Right kidney (tissue), 1 donor: ENCODE measurements at regions not wholly inside any gene's neighbourhood (a gene's known extent, or its start where the extent isn't known, plus 50 kb on each side); places are given as distances from the start of the nearest gene placed in this dataset.

Source experiments
- DNase-seq: peaks from one replicate; pipeline ENCODE4 v3.0.0-alpha.2; 2016

DNA sequence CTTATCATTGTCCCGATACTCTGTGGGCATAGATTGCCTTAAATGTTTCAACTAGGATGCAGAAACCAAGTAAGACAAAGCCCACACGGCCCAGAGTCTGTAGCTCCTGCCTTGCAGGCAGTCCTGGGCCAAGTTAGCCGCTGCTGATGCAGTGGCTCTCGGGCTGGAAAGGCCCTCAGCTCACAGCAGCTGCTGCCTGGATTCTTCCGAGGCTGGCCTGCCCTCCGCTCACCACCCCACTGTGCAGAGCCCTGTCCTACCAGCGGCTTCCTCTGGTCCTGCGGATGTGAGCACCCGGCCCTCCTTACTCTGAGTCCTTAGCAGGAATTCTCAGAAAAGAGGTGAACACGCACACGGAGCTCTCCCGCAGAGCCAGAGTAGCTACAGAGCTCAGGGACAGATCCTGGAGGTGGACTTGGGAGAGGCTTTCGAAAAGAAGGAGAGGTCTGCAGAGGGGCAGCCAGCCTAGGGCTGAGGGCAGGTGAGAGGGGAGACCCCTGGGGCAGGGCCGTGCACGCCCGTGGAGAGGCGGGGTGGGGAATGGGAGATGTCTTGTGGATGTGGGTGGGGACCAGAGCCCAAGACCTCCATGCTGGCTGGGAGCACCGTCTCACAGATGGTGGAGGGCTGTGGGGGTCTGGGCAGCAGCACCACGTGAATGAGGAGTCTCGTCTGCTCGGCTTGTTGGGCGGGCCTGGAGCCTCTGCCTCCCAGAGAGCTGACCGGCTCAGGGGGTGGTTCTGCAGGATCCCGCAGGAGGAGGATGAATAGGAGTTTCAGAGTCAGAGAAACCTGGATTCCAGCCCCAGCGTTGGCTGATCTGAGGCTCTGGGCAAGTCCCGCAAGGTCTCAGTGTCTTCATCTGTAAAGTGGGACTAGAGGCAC lies 117.4 kb upstream of the B3GAT1 start:
- DNase-seq: no peak

DNA sequence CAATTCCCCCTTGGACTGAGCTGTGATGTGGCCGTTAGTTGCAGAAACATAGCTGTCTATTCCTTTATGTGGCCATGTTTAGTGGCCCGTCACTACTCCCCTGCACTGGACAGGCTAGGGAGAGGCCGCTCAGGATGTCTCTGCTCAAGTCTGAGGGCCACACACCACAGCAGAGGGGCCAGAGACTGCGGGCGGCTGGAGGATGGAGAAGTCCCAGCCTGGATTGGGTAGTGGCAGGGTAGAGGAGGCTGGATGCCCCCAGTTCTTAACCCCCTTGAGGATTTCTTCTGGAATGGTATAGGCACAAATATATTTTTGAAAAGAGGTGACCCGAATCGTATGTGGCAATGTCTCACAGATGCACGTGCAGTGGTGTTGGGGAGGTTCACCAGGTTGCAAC lies 116.4 kb upstream of the B3GAT1 start:
- no peak for DNase-seq

DNA sequence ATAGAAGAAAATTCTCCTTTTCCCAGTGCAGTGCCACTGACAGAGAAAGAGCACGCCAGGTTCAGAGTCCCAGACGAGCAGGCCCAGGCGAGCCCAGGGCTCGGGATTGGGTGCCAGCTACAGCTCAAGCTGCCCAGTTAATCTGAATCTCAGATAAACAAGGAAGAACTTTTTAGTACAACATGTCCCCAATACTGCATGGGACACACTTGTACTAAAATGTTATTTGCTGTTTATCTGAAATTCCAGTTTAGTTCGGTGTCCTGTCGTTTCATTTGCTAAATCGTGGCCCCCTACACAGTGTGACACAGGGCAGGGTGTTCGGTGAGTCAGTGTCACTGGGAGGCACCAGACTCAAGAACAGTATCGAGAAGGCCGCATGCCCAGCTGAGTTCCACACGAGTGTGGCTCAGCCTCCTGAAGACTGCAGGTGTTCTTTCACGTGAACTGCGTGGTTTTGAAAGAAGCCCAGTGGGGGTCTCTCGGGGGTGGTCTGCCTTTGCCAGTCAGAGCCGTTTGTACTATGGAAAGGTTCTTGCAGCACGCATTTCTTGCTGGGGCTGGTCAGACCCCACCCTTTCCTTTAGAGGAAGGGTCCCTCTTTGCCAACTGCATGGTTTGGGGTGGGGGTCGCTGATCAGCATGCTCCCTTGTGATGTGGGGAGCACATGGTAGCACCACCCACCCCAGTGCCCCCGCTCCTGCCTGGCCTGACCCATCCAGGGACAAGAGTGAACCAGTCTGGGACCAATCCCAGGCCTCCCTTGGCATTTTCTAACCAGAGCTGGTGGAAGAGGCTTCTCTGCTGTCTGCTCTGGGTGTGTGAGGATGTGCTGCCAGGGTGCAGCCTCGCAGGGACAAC lies 115.6 kb upstream of the B3GAT1 start:
- DNase-seq: no peak

DNA sequence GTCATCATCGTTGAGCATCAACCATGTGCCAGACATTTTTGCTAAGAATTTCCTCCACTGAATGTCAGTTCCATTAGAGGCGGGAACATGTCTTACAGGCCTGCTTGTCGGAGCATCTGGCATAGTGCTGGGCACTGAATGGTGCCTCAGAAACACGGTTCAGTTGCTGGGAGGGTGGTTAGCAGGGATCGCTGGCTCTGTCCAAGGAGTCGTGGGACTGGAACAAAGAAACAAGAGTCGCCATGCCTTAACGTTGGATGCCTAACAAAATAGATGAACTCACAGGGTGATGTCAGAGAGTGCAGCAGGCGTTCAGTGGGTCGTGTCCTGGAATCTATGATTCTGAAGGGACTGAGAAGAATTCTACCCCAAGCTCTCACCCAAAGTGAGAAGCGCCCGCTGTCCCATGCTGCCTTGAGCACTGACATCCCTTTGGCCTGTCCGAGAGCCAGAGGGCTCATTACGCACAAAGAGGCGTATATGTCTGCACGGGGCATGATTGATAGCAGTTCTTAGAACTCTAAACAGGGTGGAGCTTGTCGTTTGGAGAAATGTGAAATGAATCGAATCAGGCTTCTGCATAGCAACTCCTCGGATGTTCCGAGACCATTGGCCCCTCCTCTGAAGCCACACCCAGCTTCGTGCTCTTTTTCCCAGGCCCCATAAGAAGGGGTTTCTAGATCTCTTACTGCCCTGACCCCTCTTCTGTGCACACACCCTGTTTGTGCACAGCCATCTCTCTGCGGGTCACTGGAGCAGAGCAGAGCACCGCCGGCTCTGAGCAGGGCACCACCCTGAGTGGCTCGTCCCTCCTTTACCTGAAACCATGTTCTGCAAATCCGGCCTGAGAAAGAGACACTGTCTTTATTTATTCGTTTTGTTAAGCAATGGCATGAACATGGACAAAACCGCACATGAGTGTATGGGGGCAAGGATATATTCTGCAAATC lies 113.1 kb upstream of the B3GAT1 start:
- DNase-seq: no peak

DNA sequence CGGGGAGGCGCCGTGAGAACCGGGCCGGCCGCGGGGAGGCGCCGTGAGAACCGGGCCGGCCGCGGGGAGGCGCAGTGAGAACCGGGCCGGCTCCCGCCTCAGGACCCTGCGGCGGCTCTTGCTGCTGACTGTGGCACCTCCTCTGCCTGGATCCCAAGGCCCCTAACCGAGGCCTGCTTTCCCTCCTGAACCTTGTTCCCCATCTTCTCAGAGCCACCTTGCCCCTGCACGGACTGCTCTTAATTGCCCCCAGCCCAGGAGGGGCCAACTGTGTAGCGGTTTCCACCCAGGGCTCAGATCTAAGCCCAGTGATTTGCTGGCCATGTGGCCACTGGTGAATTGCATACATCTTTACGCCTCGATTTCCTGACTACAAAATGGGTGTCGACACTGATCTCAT lies 112.2 kb upstream of the B3GAT1 start:
- no peak for DNase-seq

DNA sequence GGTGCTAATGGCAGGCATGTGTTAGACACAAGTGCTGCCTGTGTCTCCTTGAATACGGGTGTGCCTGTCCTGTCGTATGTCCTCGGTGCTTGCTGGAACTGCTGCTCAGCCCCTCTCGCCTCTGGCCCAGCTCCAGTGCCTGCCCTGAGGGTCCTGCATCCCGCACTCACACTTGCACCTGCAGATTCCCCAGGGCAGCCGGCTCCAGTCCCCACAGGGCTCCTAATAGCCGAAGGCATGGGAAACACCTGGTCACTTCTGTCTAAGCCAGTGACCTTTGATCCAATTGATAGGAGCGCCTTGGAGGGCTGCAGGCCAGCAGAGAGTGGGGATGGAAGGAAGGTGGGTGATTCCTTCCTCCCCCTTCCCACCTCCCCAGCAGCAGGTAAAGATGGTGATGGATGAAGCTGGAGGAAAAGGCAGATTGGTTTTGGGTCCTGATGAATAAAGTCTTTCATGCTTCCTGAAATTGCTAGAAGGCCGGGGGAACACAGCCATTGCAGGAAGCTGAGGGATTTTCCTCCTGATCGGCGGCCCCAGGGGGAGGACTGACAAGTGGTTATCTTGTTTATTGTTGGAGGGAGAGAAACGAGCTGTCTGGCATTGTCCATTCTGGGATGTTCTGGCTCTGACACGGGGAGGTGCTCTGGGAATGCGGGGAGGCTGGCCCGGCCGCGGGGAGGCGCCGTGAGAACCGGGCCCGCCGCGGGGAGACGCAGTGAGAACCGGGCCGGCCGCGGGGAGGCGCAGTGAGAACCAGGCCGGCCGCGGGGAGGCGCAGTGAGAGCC lies 110.9 kb upstream of the B3GAT1 start:
- no peak for DNase-seq

DNA sequence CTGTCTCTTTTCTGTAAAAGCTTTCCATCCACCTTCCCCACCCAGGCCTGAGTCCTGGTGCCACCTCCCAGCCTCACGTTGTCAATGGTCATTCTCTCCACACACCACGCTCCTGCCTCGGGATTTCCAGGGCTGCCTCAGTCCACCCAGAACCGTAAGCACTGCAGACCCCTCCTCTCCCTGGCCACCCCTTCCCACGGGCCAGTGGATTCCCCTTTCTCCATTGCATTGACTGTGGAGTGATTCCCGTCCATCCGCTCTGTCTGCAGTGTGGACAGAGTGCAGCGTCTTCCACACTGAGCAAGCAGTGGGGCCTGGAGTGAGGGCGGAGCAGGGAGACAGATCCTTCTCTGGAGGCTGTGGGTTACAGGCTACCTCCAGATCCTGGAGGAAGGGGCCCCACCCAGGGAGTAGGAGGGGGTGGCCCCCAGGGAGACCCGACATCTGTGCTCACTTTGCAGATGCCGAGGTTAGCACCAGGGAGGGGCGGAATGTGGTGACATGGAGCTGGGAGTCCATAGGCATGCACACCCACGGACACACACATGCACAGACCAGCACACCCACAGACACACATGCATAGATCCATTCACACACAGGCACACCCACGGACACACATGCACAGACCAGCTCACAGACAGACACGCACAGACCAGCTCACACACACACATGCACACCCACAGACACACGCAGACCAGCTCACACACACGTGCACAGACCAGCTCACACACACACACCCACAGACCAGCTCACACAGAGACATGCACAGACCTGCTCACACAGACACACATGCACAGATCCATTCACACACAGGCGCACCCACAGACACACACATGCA lies 109.6 kb upstream of the B3GAT1 start:
- DNase-seq: no peak

DNA sequence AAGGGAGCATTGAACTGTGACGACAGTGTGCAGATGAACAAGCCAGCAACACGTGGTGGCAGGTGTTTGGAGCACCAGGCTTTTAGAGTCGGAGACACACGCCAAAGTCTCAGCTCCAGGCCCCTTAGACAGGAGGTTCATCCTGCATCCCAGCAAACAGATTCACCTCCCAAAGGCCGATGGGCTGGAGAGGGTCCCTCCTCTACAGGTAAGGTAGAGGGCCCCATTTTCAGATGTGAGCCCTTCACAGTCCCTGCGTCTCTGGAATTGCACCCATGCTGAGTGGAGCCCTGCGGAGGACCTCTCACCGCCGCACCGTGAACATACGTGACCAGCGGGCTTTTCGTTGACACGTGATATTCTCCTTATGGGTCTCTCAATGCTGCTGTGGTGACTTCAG lies 109.0 kb upstream of the B3GAT1 start:
- no peak for DNase-seq

DNA sequence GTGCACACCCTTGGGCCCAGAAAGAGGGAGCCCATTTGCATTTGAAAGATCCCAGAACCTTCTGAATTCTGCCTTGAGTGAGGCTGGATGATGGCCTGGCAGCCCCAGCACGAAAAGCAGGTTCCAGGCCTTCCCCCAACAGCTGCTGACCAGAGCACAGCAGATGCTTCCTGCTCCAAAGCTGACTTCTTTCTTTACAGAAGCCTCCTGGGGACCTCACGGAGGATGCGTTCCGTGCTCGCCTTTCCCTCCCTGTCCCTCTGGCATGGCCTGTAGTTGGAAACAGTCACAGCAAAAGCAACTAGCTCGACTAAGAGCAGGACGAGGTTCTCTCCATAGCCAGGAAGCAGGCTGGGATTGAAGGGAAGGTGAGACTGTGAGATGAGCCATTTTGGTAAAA lies 107.7 kb upstream of the B3GAT1 start:
- no peak for DNase-seq

DNA sequence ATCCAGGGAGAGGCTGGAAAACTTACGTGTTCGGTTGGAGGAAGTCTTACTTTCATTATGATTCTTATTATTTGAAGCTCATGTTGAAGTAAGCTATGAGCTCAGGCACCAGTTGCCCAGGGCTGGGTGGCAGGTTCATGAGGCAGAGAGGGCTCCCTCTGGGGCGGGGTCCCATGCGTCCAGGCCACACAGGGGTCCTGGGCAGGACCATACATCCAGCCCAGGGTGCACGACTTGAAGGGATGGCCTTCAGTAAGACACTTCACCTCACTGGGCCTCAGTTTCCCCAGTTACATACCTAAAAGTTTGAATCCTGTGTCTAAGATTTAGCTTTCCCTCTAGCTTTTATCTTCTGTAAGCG lies 107.3 kb upstream of the B3GAT1 start:
- DNase-seq: no peak

DNA sequence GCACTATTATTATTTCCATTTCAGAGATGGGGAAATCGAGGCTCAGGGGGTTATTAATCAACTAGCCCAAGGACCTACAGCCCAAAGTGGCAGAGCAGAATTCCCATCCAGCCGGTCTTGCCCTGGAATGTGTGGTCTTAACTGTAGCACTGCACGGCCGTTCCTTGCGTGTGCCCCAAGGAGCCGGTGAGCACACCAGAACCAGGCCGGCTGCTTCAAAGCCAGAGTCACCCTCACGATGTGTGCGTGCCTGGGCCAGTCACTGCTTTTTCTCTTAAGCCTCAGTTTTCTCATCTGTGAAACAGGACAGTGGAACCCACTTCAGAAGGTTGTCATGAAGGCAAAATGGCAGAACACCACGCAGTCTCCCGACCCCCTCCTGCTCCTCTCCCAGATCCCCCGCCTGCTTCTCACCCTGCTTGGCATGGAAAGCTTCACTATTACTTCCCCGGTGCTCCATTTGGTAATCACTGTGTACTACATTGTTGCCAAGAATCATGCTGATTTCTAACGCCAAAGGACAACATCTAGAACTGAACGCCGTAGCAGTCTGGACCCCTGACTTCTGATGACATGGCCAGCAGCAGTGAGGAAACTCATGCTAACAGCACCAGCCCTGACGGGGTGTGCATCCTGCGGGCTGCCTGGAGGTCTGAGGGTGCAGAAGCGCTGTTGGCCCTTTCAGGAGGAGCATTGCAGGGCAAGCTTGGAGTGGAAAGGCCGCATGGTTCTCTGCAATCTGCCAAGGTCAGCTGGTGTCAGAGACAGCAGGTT lies 106.8 kb upstream of the B3GAT1 start:
- no peak for DNase-seq

DNA sequence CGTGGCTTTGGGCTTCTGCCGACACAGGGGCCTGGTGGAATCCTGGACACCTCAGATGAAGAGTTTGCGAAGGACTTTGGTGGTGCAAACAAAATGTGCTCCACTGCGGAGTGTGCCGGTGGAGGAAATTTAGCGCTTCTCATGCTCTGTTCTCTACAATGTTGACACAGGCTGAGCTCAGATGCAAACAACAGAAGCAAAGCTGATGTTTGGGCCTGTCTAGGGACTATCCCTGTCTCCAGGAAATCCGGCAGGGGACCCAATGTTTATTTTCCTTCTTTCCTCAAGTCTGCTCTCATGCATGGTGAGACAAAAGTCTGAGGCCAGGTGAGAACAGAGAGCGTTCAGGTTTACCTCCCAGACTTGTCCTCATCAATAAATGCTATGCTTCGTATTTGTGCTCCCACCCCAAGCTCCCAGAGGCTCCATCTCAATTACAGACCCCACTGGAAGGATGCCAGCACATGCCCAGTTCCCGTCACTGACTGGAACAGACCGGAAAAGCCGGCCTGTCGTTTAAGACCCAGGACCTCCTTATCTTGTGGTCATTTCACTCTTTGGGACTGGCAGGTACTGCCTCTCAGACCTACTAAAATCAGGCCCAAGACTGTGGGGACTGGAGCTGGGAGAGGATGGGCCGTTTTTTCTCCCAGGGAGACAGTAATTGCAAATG lies 105.7 kb upstream of the B3GAT1 start:
- DNase-seq: no peak

DNA sequence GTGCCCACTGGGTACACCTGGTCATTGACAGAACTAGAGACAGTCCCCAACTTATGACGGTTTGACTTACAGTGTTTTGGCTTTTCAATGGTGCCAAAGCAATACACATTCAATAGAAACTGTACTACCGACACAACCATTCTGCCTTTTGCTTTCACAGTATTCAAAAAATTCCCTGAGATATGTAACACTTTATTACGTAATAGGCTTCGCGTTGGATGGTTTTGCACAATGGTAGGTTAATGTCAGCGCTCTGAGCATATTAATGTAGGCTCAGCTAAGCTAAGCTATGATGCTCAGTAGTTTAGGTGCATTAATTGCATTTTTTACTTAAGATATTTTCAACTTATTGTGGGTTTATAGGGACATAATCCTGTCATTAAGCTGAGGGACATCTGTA lies 105.1 kb upstream of the B3GAT1 start:
- DNase-seq: no peak

DNA sequence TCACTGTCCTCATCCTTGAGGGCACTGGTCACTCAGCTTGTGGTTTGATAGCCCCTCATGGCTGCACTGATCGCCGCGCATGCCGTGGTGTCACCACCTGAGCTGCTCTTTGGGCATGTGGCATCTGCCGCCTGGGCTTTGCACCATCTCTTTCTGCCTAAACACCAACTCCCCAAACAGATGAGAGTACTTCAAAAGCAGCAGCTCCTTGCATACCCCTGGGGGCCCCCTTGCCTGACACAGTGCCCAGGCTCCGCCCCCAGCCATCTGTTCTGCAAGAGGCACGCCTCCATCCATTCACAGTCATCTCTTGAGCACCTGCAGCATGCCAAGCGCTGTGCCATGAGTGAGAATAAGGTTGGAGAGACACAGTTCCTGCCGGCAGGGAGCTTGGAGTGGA lies 104.5 kb upstream of the B3GAT1 start:
- no peak for DNase-seq

DNA sequence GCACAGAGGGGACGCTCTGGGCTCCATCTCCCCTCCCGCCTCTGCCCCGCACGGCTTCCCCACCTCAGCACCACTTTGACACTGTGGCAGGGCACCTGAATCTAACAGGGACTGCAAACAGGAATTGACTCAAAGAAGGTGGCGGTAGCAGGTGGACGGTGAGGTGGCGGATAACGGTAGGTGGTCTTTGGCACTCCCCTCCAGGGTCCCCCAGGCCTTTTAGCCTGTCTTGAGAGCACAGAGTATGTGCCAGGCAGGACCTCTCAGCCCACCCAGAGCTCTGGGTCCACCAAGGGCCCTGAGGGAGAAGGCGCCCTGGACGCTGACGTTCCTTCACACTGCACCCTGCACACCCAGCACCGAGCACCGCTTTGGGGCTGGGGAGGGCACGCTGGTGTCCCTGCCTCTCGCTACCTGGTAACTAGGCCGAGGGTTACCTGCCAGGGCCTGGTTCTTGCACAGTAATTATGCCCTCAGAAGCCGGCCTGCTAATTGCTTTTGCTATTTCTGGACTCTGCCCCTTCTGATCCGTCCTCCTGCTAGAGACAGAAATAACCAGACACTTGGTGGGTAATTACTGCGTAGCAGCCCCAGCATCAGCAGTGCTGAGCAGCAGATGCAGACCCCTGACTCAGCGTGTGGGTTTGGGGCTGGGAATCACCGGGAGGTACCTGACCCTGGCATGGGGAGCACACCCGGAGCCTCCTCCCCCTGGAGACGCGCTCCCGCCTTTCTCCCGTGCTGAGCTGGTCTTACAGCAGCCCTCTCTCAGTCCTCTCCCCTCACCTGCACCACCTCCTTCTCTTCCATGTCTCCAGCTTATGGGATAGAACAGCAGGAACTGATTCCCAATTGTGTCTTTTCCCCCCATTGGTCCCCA lies 103.3 kb upstream of the B3GAT1 start:
- no peak for DNase-seq

DNA sequence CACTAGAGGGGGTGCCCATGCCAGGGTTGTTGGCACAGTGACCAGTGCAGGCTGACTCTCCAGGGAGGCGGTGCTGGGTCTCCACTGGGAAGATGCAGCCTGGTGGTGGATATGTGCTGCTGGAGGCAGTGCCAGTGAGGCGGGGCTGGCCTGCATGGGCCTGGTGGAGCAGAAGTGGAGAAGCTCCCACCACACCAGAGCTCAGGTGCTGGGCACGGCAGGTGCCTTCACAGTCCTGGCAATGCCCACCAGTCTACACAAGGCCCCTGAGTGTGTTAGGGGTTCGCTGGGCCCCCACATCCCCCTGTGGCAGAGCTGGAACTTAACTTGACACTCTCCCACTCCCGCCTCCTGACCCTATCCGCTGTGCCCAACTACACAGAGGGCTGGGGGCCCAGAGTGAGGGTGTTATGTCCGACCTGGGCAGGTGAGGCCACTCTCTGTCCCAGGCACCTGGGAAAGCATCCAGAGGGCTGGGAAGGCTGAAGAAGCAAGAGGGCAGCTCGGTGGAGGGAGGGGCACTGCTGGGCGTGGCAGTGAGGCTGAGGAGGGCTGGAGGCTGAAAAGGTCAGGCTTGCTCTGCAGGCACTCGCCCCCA lies 102.4 kb upstream of the B3GAT1 start:
- DNase-seq: no peak

DNA sequence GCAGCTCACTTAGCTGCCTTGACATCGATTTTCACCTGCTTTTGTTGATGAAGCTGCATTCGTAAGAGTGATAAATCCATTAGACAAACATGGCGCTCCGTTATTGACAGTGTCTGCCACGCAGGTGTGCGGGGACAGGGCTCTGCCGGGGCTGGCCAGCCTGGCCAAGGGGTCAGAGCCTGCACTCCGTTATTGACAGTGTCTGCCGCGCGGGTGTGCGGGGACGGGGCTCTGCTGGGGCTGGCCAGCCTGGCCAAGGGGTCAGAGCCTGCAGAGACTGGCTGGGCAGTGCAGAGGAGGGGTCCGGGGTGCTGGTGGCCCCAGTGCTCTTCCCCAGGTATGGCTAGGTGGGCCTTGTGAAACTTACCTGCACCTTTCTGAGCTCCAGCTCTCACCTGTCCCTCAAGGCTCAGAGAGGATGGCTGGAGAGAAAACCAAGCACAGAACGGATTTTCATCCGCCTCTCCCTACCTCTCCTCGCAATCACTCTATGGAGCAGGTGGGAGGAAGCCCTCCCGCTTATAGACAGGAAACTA lies 101.6 kb upstream of the B3GAT1 start:
- no peak for DNase-seq
